Heart left ventricle (tissue), 16 donors: ENCODE measurements at regions not wholly inside any gene's neighbourhood (a gene's known extent, or its start where the extent isn't known, plus 50 kb on each side); places are given as distances from the start of the nearest gene placed in this dataset.

ENCODE experiments used
- ATAC-seq, 4 donors: fragments of 200-7000 bp; cut with Tn5 transposase; one replicate each; pipeline ENCODE4 v1.9.1; 2020 to 2022; ENCODE audit warnings: moderate library complexity in 4 of 4, mild to moderate bottlenecking in 3 of 4, moderate number of reproducible peaks in 1 of 4
- DNase-seq, 5 donors: peaks; one replicate each; pipeline ENCODE4 v3.0.0-alpha.2; 2020
- H3K27ac ChIP-seq, 12 donors: fragments of 200-600 bp; sonication (generic) in 4 of 12; one replicate each; pipeline versions ENCODE4 v1.5.0 to v1.8.0; 2016 to 2022; ENCODE audit warnings: mild to moderate bottlenecking in 2 of 12
- H3K27me3 ChIP-seq, 9 donors: fragments of 200-600 bp; sonication (generic) in 2 of 9; one replicate each; pipeline versions ENCODE4 v1.5.1 to v1.8.0; 2016 to 2022; ENCODE audit warnings: mild to moderate bottlenecking in 3 of 9
- H3K36me3 ChIP-seq, 9 donors: fragments of 200-600 bp; sonication (generic) in 2 of 9; one replicate each; pipeline versions ENCODE4 v1.5.0 to v1.8.0; 2018 to 2022; ENCODE audit warnings: mild to moderate bottlenecking in 2 of 9
- H3K4me1 ChIP-seq, 12 donors: fragments of 200-600 bp; sonication (generic) in 4 of 12; one replicate each; pipeline versions ENCODE4 v1.5.0 to v1.8.0; 2016 to 2022; ENCODE audit warnings: mild to moderate bottlenecking in 3 of 12
- H3K4me3 ChIP-seq, 12 donors: fragments of 200-600 bp; sonication (generic) in 4 of 12; one replicate each; pipeline versions ENCODE4 v1.5.0 to v1.8.0; 2017 to 2022; ENCODE audit warnings: mild to moderate bottlenecking in 9 of 12, moderate library complexity in 4 of 12
- H3K9me3 ChIP-seq, 12 donors: fragments of 200-600 bp; sonication (generic) in 4 of 12; one replicate each; pipeline versions ENCODE4 v1.5.0 to v1.8.0; 2016 to 2022; ENCODE audit warnings: mild to moderate bottlenecking in 1 of 12
- POLR2A ChIP-seq, 2 donors: fragments of 450-650 bp; IDR thresholded peaks; one replicate each; pipeline ENCODE4 v1.6.1; 2017; ENCODE audit warnings: antibody characterized with exemption in 2 of 2, mild to moderate bottlenecking in 2 of 2, moderate library complexity in 2 of 2
- WGBS, 4 donors: extraction: QIAGEN DNeasy Blood & Tissue Kit in 2 of 4; methylation state at CpG; one replicate each; pipeline versions ENCODE4 v1.1.5 to v1.1.7; 2013 to 2018; 5-methylcytosine and 5-hydroxymethylcytosine counted together
- intact Hi-C, 10 donors: fragments of 100-400 bp; cut with DNase I; formaldehyde crosslinking; loops; one replicate each; pipeline versions ENCODE4 v1.11.1 to v1.14.2; 2022
- TF ChIP-seq, protein P1 (sequence below), 12 donors: fragments of 200-600 bp; sonication (generic) in 4 of 12; IDR thresholded peaks; one replicate each; pipeline versions ENCODE4 v1.5.0 to v1.8.0; 2018 to 2022; ENCODE audit warnings: antibody characterized with exemption in 12 of 12, mild to moderate bottlenecking in 5 of 12
- donor health status: ischemic (EF 13 %, LVEDD 7.1; RV severe dilation, severe dysfunction).
- donor health status: healthy with polysubstance abuse.
- donor health status: DM: no; HTN: yes; CAD: no.
- donor health status: DM: no; HTN: no; CAD: no.
- donor health status: ischemic (EF 25% LVEDD 6.9; RV normal size, moderate dysfunction).
- donor health status: ischemic (EF 25% LVEDD 5.7; RV mildly dilated, moderate dysfunction).
- donor health status: healthy.
- donor health status: DM: yes; HTN: yes; CAD: no.
- donor health status: ischemic (EF 35%, LVEDD 5.7; RV mildly dilated, moderate dysfunction).
- donor health status: nonischemic (EF 11% LVEDD 7.7; RV severe dilation, severe dysfunction).
- donor health status: DM: yes; HTN: yes; CAD: no.
- donor health status: PGD.
- donor health status: ischemic (EF 29% LVEDD 5.4; RV normal size, mild dysfunction).
- donor health status: nonischemic (EF 23%, LVEDD 6.1; RV moderate dilation, normal function).

- intact Hi-C loops = no loop called here
- ATAC-seq (no peak), DNase-seq (no peak)
- TF ChIP-seq, protein P1, sequence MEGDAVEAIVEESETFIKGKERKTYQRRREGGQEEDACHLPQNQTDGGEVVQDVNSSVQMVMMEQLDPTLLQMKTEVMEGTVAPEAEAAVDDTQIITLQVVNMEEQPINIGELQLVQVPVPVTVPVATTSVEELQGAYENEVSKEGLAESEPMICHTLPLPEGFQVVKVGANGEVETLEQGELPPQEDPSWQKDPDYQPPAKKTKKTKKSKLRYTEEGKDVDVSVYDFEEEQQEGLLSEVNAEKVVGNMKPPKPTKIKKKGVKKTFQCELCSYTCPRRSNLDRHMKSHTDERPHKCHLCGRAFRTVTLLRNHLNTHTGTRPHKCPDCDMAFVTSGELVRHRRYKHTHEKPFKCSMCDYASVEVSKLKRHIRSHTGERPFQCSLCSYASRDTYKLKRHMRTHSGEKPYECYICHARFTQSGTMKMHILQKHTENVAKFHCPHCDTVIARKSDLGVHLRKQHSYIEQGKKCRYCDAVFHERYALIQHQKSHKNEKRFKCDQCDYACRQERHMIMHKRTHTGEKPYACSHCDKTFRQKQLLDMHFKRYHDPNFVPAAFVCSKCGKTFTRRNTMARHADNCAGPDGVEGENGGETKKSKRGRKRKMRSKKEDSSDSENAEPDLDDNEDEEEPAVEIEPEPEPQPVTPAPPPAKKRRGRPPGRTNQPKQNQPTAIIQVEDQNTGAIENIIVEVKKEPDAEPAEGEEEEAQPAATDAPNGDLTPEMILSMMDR (IDR thresholded peaks at IDR 0.05) = no peak
- no peak for TF ChIP-seq POLR2A (IDR thresholded peaks at IDR 0.05)
- Histone ChIP-seq H3K36me3 (no peaks in the 10 kb centered on the region), H3K4me3 (no peak overlapping the region), H3K9me3 (peaks cover 0 to 3% (median 0%) of the 10 kb centered on the region in 12 donors), H3K27ac (no peak overlapping the region), H3K4me1 (peaks cover 0 to 22% (median 0%) of the 10 kb centered on the region in 12 donors), H3K27me3 (no peaks in the 10 kb centered on the region)
Measured at GRCh38 chr1:172815740-172816139, 156.8 kb downstream of the FASLG start.

DNA sequence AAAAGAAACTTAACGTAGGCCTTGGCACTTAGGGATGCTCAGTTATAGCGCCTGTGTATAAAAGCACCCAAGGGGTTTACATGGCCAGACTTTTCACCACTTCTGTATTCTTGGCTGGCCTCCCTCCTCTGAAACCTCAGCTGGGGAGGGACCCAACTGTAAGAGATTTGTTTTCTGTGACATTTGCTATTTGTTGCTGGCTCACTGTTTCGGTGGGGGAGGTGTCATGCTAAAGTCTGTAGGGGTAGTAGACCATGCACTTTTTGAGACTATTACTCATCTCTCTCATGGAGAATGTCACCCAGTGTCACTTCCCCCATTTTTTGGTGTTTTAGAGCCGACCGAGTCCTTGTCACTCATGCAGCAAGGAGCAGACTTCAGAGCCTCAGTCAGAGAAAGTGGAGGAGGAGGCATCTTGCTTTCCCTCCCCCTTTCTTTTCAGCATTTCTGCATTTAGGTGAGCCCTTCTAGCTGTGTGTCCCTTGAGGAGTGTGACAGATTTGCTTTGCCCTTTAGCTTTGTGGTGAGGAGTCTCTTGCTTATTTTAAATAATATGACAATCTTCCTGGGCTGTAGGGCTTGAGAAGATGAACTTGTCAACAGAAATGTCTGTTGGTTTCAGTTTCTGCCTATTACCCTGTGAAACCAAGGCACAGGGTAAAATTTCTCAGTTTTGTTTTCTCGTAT lies 160.1 kb downstream of the FASLG start:
- Histone ChIP-seq H3K27ac (peak overlapping the region in 1 of 12 donors; percentile 78), H3K36me3 (no peaks in the 10 kb centered on the region), H3K27me3 (no peaks in the 10 kb centered on the region), H3K4me1 (peaks cover 0 to 30% (median 0%) of the 10 kb centered on the region in 12 donors), H3K9me3 (peaks cover 0 to 3% (median 0%) of the 10 kb centered on the region in 12 donors), H3K4me3 (no peak overlapping the region)
- peak in 1 of 5 donors; percentile 20 for DNase-seq
- intact Hi-C loops = no loop called here
- TF ChIP-seq, protein P1 (IDR thresholded peaks at IDR 0.05) = no peak
- no peak for TF ChIP-seq POLR2A (IDR thresholded peaks at IDR 0.05)
- peak in 2 of 4 donors; percentile 29 to 30 for ATAC-seq
- 70 to 78% (median 73%) methylated on average over 6 of the region's 6 CpGs for WGBS, 4 donors

GRCh38 chr1:172820475-172821158 lies 161.7 kb downstream of the FASLG start:
- 89 to 94% (median 90%) methylated on average over 4 of the region's 4 CpGs for WGBS, 4 donors
- Histone ChIP-seq H3K27me3 (no peaks in the 10 kb centered on the region), H3K27ac (no peak overlapping the region), H3K36me3 (no peaks in the 10 kb centered on the region), H3K9me3 (no peaks in the 10 kb centered on the region), H3K4me1 (peaks cover 0 to 36% (median 0%) of the 10 kb centered on the region in 12 donors), H3K4me3 (no peak overlapping the region)
- DNase-seq (no peak), ATAC-seq (no peak)
- intact Hi-C loops = loop anchor here in 4 of 10 donors (5.0 to 10.0 kb wide), 3 partner anchors 73 to 304 kb away; no protein-coding TSS in a partner anchor
- no peak for TF ChIP-seq POLR2A (IDR thresholded peaks at IDR 0.05)
- TF ChIP-seq, protein P1 (IDR thresholded peaks at IDR 0.05) = no peak

DNA sequence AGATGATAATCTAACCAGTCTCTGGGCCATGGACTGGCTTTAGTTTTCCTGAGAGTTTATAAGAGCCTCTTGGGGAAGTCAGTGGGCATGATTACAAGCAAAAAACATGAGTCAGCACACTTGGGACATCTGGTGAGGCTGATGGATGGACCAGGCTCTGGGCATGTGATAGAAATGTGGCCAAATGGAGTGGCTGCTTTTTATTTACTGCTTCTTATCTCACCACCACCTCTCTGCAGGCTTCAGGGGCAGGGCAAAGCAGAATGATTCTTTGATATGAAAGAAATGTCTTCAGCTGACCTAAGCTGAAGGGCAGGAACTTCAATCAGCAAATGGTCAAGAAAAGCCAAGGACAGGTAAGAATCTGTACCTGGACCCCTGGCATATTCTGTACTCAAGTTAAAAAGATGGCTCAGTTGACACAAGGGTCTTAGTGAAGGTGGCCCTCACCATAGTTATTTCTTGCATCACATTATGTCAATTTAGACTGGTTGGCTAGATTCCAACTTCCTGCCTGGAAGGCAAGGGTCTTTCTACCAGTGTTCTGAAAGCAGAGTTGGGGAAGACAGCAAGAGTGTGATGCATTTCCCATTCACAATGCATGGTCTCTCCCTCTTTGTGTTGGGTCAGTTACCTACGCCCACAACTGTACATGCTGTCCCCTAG lies 162.8 kb downstream of the FASLG start:
- no peak for DNase-seq
- peaks cover 0 to 44% (median 5%) of the 10 kb centered on the region in 12 donors for H3K4me1 ChIP-seq
- no peak overlapping the region for H3K27ac ChIP-seq
- no peak for ATAC-seq
- TF ChIP-seq, protein P1 (IDR thresholded peaks at IDR 0.05) = no peak
- no peak for TF ChIP-seq POLR2A (IDR thresholded peaks at IDR 0.05)
- H3K4me3 ChIP-seq = no peak overlapping the region
- H3K27me3 ChIP-seq = no peaks in the 10 kb centered on the region
- intact Hi-C loops = loop anchor here in 4 of 10 donors (5.0 to 10.0 kb wide), 3 partner anchors 74 to 303 kb away; no protein-coding TSS in a partner anchor
- no peaks in the 10 kb centered on the region for H3K9me3 ChIP-seq
- H3K36me3 ChIP-seq = no peaks in the 10 kb centered on the region
- 91 to 100% (median 96%) methylated on average over 1 of the region's 1 CpG for WGBS, 4 donors
